ENCODE measurements at regions not wholly inside any gene's neighbourhood (a gene's known extent, or its start where the extent isn't known, plus 50 kb on each side); places are given as distances from the start of the nearest gene placed in this dataset.

- no peak for TF ChIP-seq ZBTB33 (IDR thresholded peaks at IDR 0.05; ENCODE audit: extremely low read depth, insufficient replicate concordance, low read length)
- no peak for TF ChIP-seq EZH2phosphoT487 (IDR thresholded peaks at IDR 0.05; ENCODE audit: borderline replicate concordance)
- no peak for TF ChIP-seq RAD21 (IDR thresholded peaks at IDR 0.05; ENCODE audit: low read depth)
- TF ChIP-seq FOSL1 (IDR thresholded peaks at IDR 0.05; ENCODE audit: low read depth): no peak
These were observed 66.7 kb upstream of the TSHZ2 start (continued) for GRCh38 chr20:52905241-52905994.

GRCh38 chr20:52904837-52905236 is 67.3 kb upstream of the TSHZ2 start:
- CTCF ChIA-PET: no interaction called here
- no TSS peak for BruUV-seq (replicated peaks)
- RAD21 ChIA-PET (ENCODE audit: low non-redundant PET in 1 of 2, low total read pairs in 2 of 2, uncharacterized antibody in 2 of 2, unreplicated experiment in 2 of 2): no interaction called here
- Histone ChIP-seq H3K9me2 (ENCODE audit: insufficient read depth) (no peaks in the 10 kb centered on the region), H3K9ac (ENCODE audit: low read length) (no peak overlapping the region), H3K27ac (ENCODE audit: low read depth, low read length) (no peak overlapping the region), H3K36me3 (ENCODE audit: control insufficient read depth in 1 of 2, insufficient read depth in 2 of 2, low read length in 2 of 2) (no peaks in the 10 kb centered on the region), H3K9me3 (ENCODE audit: control insufficient read depth in 1 of 2, insufficient read depth in 1 of 2, low read depth in 1 of 2, low read length in 2 of 2) (peaks cover 0 to 6% of the 10 kb centered on the region in 2 experiments; a peak in 1 of 4 replicates), H3K4me1 (ENCODE audit: control insufficient read depth in 1 of 2, insufficient read depth in 2 of 2, low read length in 2 of 2) (no peaks in the 10 kb centered on the region), H2AFZ (ENCODE audit: low read depth, low read length, poor library complexity, severe bottlenecking) (no peak overlapping the region), H3K79me2 (ENCODE audit: insufficient read depth, low read length) (no peaks in the 10 kb centered on the region), H4K20me1 (ENCODE audit: insufficient read depth) (no peaks in the 10 kb centered on the region), H3K4me2 (ENCODE audit: low read length) (no peak overlapping the region), H3K4me3 (replicated peaks in 1 of 2; ENCODE audit: low read depth in 1 of 2, low read length in 2 of 2) (no peak overlapping the region), H3K27me3 (ENCODE audit: insufficient read depth, low read length) (no peaks in the 10 kb centered on the region)
- POLR2A ChIA-PET: no interaction called here
- intact Hi-C loops (cut with micrococcal nuclease): no loop called here
- TF ChIP-seq RAD21 (IDR thresholded peaks at IDR 0.05; ENCODE audit: low read depth) (no peak), CBX3 (IDR thresholded peaks at IDR 0.05; ENCODE audit: low read depth) (no peak), EZH2phosphoT487 (IDR thresholded peaks at IDR 0.05; ENCODE audit: borderline replicate concordance) (no peak), SIN3A (IDR thresholded peaks at IDR 0.05; ENCODE audit: low read depth) (no peak), ZNF274 (IDR thresholded peaks at IDR 0.05; ENCODE audit: low read depth, low read length) (no peak), ATF3 (IDR thresholded peaks at IDR 0.05) (no peak), ZBTB33 (IDR thresholded peaks at IDR 0.05; ENCODE audit: extremely low read depth, insufficient replicate concordance, low read length) (no peak), CEBPB (IDR thresholded peaks at IDR 0.05; ENCODE audit: low read depth) (no peak), JUND (IDR thresholded peaks at IDR 0.05) (no peak), POLR2AphosphoS5 (IDR thresholded peaks at IDR 0.05; ENCODE audit: low read depth, low read length) (no peak), MAX (IDR thresholded peaks at IDR 0.05) (no peak), FOSL1 (IDR thresholded peaks at IDR 0.05; ENCODE audit: low read depth) (no peak), SRF (IDR thresholded peaks at IDR 0.05; ENCODE audit: low read depth) (no peak), YY1 (IDR thresholded peaks at IDR 0.05; ENCODE audit: extremely low read depth, insufficient replicate concordance, low read depth, low read length) (no peak), REST (IDR thresholded peaks at IDR 0.05; ENCODE audit: low read depth) (no peak), ZFX (IDR thresholded peaks at IDR 0.05) (no peak)
- no peak for ATAC-seq
- DNase-seq (ENCODE audit: low read depth, low spot score): no peak

Measured in HCT116 (cell line).